Effector memory CD4-positive, alpha-beta T cell (primary cell): ENCODE measurements at regions not wholly inside any gene's neighbourhood (a gene's known extent, or its start where the extent isn't known, plus 50 kb on each side); places are given as distances from the start of the nearest gene placed in this dataset.

Experiments
- DNase-seq, 3 donors: peaks; one replicate each; pipeline ENCODE4 v3.0.0-alpha.2; 2020
- H3K27ac ChIP-seq: 2 replicates; pipeline ENCODE4 v1.7.0; 2013; ENCODE audit warnings: mild to moderate bottlenecking, low read length, moderate library complexity; ENCODE audit not compliant: insufficient read depth, poor library complexity, severe bottlenecking
- H3K27me3 ChIP-seq: replicated peaks from 2 replicates; pipeline ENCODE4 v1.7.0; 2013; ENCODE audit warnings: mild to moderate bottlenecking, low read length; ENCODE audit not compliant: insufficient read depth, control insufficient read depth, poor library complexity, severe bottlenecking
- H3K36me3 ChIP-seq: 2 replicates; pipeline ENCODE4 v1.7.0; 2013; ENCODE audit warnings: mild to moderate bottlenecking, low read length, moderate library complexity; ENCODE audit not compliant: control insufficient read depth, insufficient read depth
- H3K4me1 ChIP-seq: 2 replicates; pipeline ENCODE4 v1.7.0; 2013; ENCODE audit warnings: low read length, mild to moderate bottlenecking; ENCODE audit not compliant: control insufficient read depth, insufficient read depth, poor library complexity, severe bottlenecking
- H3K4me3 ChIP-seq: 2 replicates; pipeline ENCODE4 v1.7.0; 2013; ENCODE audit warnings: low read length, low read depth, mild to moderate bottlenecking; ENCODE audit not compliant: insufficient read depth, poor library complexity, severe bottlenecking
- H3K9me3 ChIP-seq: 2 replicates; pipeline ENCODE4 v1.7.0; 2013; ENCODE audit warnings: mild to moderate bottlenecking, low read length, moderate library complexity; ENCODE audit not compliant: control insufficient read depth

DNA sequence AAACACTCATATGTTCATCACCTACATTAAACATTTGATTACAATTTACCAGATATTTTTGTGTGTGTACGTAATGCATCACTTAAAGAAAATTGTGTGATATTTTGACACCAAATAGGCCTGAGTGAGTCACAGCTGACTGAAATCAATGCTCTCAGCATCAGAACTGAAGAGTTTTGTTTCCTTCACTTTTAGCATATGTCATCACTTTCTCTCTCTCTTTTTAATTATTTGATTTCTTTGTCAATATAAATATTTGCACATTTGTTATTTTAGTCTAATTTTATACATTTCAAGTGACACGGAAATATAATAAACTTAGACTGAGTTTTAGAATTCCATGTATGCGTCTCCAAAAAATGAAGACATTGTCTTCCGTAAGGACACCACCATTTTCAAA is 545.3 kb downstream of the PTPRC start:
- Histone ChIP-seq H3K4me3 (no peak overlapping the region), H3K9me3 (no peaks in the 10 kb centered on the region), H3K4me1 (no peaks in the 10 kb centered on the region), H3K27me3 (no peaks in the 10 kb centered on the region), H3K27ac (no peak overlapping the region), H3K36me3 (no peaks in the 10 kb centered on the region)
- DNase-seq: no peak

DNA sequence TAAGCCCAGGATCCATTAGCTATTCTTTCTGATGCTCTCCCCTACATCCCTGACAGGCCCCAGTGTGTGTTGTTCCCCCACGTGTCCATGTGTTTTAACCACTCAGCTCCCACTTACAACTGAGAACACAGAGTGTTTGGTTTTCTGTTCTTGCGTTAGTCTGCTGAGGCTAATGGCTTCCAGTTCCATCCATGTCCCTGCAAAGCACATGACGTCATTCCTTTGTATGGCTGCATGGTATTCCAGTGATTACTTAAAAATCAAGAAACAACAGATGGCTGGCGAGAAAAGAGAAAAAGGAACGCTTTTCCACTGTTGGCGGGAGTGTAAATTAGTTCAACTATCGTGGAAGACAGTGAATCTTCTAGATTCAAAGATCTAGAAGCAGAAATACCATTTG is 556.0 kb downstream of the PTPRC start:
- no peak overlapping the region for H3K4me3 ChIP-seq
- H3K4me1 ChIP-seq: no peaks in the 10 kb centered on the region
- H3K9me3 ChIP-seq: no peaks in the 10 kb centered on the region
- no peaks in the 10 kb centered on the region for H3K36me3 ChIP-seq
- no peak for DNase-seq
- no peak overlapping the region for H3K27ac ChIP-seq
- no peaks in the 10 kb centered on the region for H3K27me3 ChIP-seq

DNA sequence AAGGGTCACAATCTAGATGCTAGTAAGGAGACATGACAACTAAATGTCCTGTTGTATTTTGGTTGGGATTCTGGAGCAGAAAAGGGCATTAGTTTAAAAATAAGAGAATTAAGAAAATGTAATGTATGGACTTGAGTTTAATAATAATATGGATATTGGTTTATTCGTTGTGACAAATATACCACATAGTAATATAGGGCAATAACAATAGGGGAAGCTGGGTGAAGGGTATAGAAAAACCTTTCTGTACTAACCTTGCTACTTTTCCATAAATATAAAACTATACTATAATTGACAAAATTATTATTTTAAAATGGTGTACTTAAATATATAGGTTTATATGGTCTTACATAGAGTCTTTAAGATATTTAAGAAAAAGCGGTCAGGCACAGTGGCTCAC is 558.9 kb downstream of the PTPRC start:
- no peak for DNase-seq
- Histone ChIP-seq H3K9me3 (no peaks in the 10 kb centered on the region), H3K4me1 (no peaks in the 10 kb centered on the region), H3K4me3 (no peak overlapping the region), H3K27me3 (no peaks in the 10 kb centered on the region), H3K27ac (no peak overlapping the region), H3K36me3 (no peaks in the 10 kb centered on the region)

DNA sequence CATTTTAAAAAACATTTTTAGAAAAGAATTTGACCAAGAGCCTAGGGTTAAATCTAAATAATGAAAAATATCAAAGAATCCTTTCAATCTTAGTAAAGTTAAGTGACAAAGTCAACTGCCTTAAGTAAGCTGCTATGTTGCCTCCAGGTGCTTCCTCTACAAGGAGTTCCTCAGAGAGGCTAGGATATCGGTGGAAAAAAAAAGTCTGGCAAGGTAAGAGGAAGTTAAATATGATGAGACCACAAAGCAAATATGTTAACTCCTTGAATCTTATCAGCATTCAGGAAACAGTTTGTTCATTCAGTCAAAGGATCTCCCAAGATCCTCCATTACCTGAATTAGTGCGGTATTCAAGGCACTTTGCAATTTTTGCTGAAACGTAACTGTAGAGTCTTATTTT is 563.5 kb downstream of the PTPRC start:
- no peak overlapping the region for H3K4me3 ChIP-seq
- no peak overlapping the region for H3K27ac ChIP-seq
- no peaks in the 10 kb centered on the region for H3K36me3 ChIP-seq
- H3K9me3 ChIP-seq: no peaks in the 10 kb centered on the region
- no peak for DNase-seq
- H3K4me1 ChIP-seq: no peaks in the 10 kb centered on the region
- no peaks in the 10 kb centered on the region for H3K27me3 ChIP-seq

DNA sequence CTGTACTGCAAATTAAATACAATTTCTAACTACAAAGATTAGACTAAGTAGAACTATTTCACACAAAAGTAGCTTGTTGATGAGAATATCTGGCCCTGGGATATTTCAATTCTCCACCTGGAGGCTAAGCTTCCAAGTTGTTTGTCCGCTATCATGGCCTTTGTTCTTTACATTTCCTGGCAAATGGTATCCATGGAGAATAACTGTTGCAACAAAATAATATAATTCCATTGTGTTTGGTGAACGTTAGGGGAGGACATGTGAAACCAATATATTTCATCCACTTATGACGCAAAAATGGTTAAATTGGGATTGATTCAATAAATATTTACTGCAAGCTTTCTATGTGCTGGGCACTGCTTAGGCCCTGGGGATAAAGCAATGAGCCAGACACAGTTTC is 565.4 kb downstream of the PTPRC start:
- Histone ChIP-seq H3K4me3 (no peak overlapping the region), H3K27ac (no peak overlapping the region), H3K27me3 (no peaks in the 10 kb centered on the region), H3K9me3 (no peaks in the 10 kb centered on the region), H3K36me3 (no peaks in the 10 kb centered on the region), H3K4me1 (no peaks in the 10 kb centered on the region)
- no peak for DNase-seq

DNA sequence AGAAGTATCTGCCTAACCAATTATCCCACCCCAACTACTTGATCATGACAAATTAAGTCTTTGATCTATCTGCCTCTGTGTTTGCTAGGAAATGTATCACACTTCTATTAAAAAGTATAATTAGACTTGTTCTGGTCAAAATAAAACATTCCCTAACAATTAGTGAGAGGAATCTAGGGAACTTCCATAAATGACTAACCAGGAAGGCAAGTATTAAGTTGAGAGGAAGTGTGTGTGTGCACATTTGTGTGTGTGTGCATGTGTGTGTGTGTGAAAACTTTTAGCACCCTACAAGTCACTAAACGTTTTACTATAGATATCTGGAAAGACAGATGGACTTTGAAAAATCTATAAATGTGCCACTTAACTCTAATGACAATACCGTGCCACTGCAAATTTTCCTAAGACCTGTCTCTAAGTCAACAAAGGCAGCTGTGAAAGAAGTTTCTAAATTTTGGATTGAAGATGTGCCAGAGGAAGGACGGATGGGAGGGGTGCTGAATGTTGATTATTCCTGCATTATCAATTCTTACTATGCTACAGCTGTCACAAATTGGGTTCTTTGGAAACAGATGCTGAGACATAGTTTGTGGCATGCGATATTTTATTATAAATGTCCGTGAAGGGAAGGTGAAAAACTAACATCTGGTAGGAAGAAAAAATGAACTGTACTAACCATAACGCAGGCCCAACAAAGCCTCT is 567.1 kb downstream of the PTPRC start:
- no peak for DNase-seq
- H3K27ac ChIP-seq: no peak overlapping the region
- H3K4me1 ChIP-seq: no peaks in the 10 kb centered on the region
- H3K36me3 ChIP-seq: no peaks in the 10 kb centered on the region
- no peak overlapping the region for H3K4me3 ChIP-seq
- no peaks in the 10 kb centered on the region for H3K27me3 ChIP-seq
- no peaks in the 10 kb centered on the region for H3K9me3 ChIP-seq

DNA sequence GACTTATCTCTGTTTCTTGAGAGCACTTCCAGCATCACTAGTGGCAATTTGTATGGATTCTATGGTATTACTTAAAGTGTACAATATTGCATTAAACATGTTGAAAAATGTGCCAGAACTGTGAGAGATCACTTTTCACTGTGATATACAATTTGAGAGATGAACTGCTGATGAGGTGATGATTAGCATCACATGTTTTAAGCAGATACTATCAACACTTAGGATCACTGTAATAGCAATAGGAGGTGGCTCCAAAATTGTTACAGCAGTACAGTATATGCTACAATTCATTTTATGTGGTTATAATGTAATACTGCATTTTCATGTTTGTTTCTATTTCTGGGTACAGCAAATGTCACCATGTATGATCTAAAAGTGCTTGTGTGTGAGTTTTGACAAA is 570.0 kb downstream of the PTPRC start:
- no peaks in the 10 kb centered on the region for H3K27me3 ChIP-seq
- H3K4me3 ChIP-seq: no peak overlapping the region
- H3K27ac ChIP-seq: no peak overlapping the region
- no peaks in the 10 kb centered on the region for H3K9me3 ChIP-seq
- DNase-seq: no peak
- H3K4me1 ChIP-seq: no peaks in the 10 kb centered on the region
- H3K36me3 ChIP-seq: no peaks in the 10 kb centered on the region

DNA sequence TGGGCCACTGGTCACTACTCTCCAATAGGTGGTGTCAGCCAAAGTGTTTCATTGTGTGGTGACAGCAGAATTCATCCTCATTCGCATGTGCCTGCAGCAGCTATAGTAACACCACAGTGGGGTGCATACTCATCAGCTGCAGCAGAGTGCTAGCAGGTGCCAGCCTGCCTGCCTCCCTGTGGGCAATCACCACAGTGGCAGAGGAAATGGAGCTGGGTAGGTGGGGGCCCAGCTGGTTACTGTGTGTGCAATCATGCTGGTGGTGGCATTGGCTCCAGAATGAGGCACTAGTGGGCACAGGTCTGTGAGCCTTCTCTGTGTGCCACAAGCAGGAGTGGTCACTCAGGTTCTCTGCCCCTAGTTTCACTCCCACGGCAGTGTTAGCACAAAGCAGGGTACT is 579.2 kb downstream of the PTPRC start:
- H3K4me3 ChIP-seq: no peak overlapping the region
- H3K27ac ChIP-seq: no peak overlapping the region
- H3K4me1 ChIP-seq: no peaks in the 10 kb centered on the region
- H3K9me3 ChIP-seq: no peaks in the 10 kb centered on the region
- DNase-seq: no peak
- no peaks in the 10 kb centered on the region for H3K36me3 ChIP-seq
- no peaks in the 10 kb centered on the region for H3K27me3 ChIP-seq

DNA sequence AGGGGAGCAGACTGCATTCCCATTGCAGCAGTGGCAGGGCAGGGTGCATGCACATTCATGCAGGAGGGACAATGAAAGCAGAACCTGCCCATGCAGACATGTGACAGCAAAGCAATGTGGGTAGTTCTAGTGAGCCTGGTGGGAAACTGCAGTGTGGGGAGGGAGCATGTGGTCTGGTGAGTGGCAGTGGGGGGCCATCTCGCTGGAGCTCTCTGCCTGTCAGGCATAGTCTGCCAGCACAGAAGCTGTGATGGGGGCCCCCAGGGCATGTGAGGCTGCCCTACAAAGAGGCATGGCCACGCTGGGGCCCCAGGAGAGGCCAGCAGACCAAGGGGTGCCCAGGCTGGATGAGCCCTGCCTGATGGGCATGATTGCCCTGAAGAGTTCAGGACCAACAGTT is 579.7 kb downstream of the PTPRC start:
- Histone ChIP-seq H3K4me3 (no peak overlapping the region), H3K4me1 (no peaks in the 10 kb centered on the region), H3K9me3 (no peaks in the 10 kb centered on the region), H3K27me3 (no peaks in the 10 kb centered on the region), H3K27ac (no peak overlapping the region), H3K36me3 (no peaks in the 10 kb centered on the region)
- DNase-seq: no peak

DNA sequence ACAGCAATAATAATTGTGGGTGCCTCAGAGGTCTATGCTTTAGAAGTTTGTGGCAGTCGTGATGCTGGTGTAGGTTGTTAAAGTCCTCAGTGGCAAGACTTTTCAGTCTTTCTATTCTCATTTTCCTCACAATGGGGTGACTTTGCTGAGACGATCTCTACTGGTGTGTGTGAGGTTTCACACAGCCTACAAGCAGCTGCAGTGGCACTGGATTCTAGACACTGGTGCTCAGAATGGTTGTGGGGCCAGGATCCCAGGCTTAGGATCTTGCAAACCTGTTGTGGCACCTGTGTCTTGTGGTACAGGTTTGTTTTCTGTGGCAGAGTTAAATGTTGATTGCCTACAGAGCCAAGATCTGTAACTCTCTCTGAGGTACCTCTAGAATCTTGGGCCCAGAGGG is 581.2 kb downstream of the PTPRC start:
- H3K9me3 ChIP-seq: no peaks in the 10 kb centered on the region
- no peak overlapping the region for H3K27ac ChIP-seq
- no peaks in the 10 kb centered on the region for H3K36me3 ChIP-seq
- no peak overlapping the region for H3K4me3 ChIP-seq
- no peaks in the 10 kb centered on the region for H3K4me1 ChIP-seq
- no peaks in the 10 kb centered on the region for H3K27me3 ChIP-seq
- no peak for DNase-seq
